ENCODE measurements at regions not wholly inside any gene's neighbourhood (a gene's known extent, or its start where the extent isn't known, plus 50 kb on each side); places are given as distances from the start of the nearest gene placed in this dataset.
"Not testable (repeated sequence)": the region's sequence is repeated elsewhere in the genome, so short reads cannot be mapped to it uniquely, and the experiment has no call there.

- DNase-seq = no peak
Observed at GRCh38 chr18:78429127-78430108, 550.2 kb upstream of the SALL3 start.

- DNase-seq = no peak
Observed at GRCh38 chr18:78430131-78430758, 549.4 kb upstream of the SALL3 start.

GRCh38 chr18:78431606-78432005 lies 548.0 kb upstream of the SALL3 start:
- no peak for DNase-seq

- DNase-seq = no peak
Observed at GRCh38 chr18:78433562-78433961, 546.1 kb upstream of the SALL3 start.

- DNase-seq = no peak
Observed at GRCh38 chr18:78436110-78436509, 543.5 kb upstream of the SALL3 start.

- DNase-seq = not testable (repeated sequence)
Observed at GRCh38 chr18:78438235-78438634, 541.4 kb upstream of the SALL3 start.

- no peak for DNase-seq
Observed at GRCh38 chr18:78445880-78446279, 533.7 kb upstream of the SALL3 start.

- DNase-seq = no peak
Observed at GRCh38 chr18:78447211-78447610, 532.4 kb upstream of the SALL3 start.

- DNase-seq = no peak
Observed at GRCh38 chr18:78448106-78448505, 531.5 kb upstream of the SALL3 start.

GRCh38 chr18:78448591-78448990 lies 531.0 kb upstream of the SALL3 start:
- DNase-seq = no peak

GRCh38 chr18:78454221-78454620 lies 525.4 kb upstream of the SALL3 start:
- DNase-seq = no peak

- no peak for DNase-seq
Observed at GRCh38 chr18:78455386-78455785, 524.2 kb upstream of the SALL3 start.

- DNase-seq = no peak
Observed at GRCh38 chr18:78457011-78457410, 522.6 kb upstream of the SALL3 start.

- DNase-seq = no peak
Observed at GRCh38 chr18:78457731-78458130, 521.9 kb upstream of the SALL3 start.

GRCh38 chr18:78458356-78458755 lies 521.3 kb upstream of the SALL3 start:
- no peak for DNase-seq

GRCh38 chr18:78459668-78460067 lies 520.0 kb upstream of the SALL3 start:
- DNase-seq = no peak

- DNase-seq = no peak
Observed at GRCh38 chr18:78460558-78460957, 519.1 kb upstream of the SALL3 start.

- DNase-seq = no peak
Observed at GRCh38 chr18:78473563-78473962, 506.1 kb upstream of the SALL3 start.

GRCh38 chr18:78477840-78478239 lies 501.8 kb upstream of the SALL3 start:
- DNase-seq = no peak

GRCh38 chr18:78479443-78479842 lies 500.2 kb upstream of the SALL3 start:
- no peak for DNase-seq

- DNase-seq = no peak
Observed at GRCh38 chr18:78480262-78481054, 499.2 kb upstream of the SALL3 start.

GRCh38 chr18:78482378-78482777 lies 497.2 kb upstream of the SALL3 start:
- DNase-seq = no peak

GRCh38 chr18:78487649-78488048 lies 492.0 kb upstream of the SALL3 start:
- DNase-seq = no peak

Data from NCI-H510A (cell line).